Fibroblast of lung (primary cell): ENCODE measurements at regions not wholly inside any gene's neighbourhood (a gene's known extent, or its start where the extent isn't known, plus 50 kb on each side); places are given as distances from the start of the nearest gene placed in this dataset.

Experiments used
- EZH2 ChIP-seq: IDR thresholded peaks from 2 replicates; pipeline ENCODE4 v1.5.1; 2012; ENCODE audit warnings: low read length, control low read depth, mild to moderate bottlenecking; ENCODE audit errors: missing control alignments
- TF ChIP-seq, protein P1 (sequence below), 2 donors: IDR thresholded peaks in 1 of 2; conservative IDR thresholded peaks in 1 of 2; 1 replicate in 1 of 2; 2 replicates in 1 of 2; pipeline ENCODE4 v1.5.1; 2011 to 2012; ENCODE audit warnings: low read length in 2 of 2, control low read depth in 1 of 2, inconsistent platforms in 1 of 2, low read depth in 1 of 2, mild to moderate bottlenecking in 1 of 2

DNA sequence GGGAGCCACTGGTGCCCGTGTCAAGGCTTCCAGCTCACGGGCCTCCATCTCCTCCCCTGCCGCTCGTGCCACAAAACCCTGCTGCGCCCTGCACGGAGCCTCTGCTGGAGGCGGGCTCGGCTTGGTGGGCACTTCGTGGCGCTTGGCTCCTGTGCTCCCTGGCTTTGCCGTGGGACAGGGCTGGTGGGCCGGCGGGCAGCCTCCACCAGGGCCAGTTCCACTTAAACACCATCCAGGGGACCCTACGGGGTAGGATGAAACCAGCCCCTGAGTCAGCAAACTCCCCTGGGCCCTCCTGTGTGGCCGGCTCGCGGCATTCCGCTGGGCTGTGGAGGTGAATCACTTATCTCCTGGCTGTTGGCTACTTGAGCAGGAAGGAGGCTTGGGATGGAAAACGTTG is 1304.6 kb downstream of the BRD1 start:
- TF ChIP-seq, protein P1, sequence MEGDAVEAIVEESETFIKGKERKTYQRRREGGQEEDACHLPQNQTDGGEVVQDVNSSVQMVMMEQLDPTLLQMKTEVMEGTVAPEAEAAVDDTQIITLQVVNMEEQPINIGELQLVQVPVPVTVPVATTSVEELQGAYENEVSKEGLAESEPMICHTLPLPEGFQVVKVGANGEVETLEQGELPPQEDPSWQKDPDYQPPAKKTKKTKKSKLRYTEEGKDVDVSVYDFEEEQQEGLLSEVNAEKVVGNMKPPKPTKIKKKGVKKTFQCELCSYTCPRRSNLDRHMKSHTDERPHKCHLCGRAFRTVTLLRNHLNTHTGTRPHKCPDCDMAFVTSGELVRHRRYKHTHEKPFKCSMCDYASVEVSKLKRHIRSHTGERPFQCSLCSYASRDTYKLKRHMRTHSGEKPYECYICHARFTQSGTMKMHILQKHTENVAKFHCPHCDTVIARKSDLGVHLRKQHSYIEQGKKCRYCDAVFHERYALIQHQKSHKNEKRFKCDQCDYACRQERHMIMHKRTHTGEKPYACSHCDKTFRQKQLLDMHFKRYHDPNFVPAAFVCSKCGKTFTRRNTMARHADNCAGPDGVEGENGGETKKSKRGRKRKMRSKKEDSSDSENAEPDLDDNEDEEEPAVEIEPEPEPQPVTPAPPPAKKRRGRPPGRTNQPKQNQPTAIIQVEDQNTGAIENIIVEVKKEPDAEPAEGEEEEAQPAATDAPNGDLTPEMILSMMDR (conservative IDR thresholded peaks at IDR 0.05 in 1 of 2, IDR thresholded peaks at IDR 0.05 in 1 of 2; ENCODE audit: low read depth in 1 of 2, low read length in 2 of 2): no peak
- TF ChIP-seq EZH2: no peak
